ENCODE measurements at regions not wholly inside any gene's neighbourhood (a gene's known extent, or its start where the extent isn't known, plus 50 kb on each side); places are given as distances from the start of the nearest gene placed in this dataset.

- no peaks in the 10 kb centered on the region; a peak in 2 of 5 replicates for H3K27me3 ChIP-seq (ENCODE audit: control insufficient read depth in 2 of 2, insufficient read depth in 2 of 2, low read length in 2 of 2)
- intact Hi-C loops (cut with micrococcal nuclease): no loop called here
- ChIA-PET POLR2A (no interaction called here), CTCF (ENCODE audit: low intra/inter-chr PET ratio) (no interaction called here)
- H3K4me1 ChIP-seq (replicated peaks in 1 of 2; ENCODE audit: control insufficient read depth in 2 of 2, insufficient read depth in 2 of 2, low read length in 2 of 2): no peaks in the 10 kb centered on the region
- H2AFZ ChIP-seq (ENCODE audit: low read depth, low read length): no peak overlapping the region
- DNase-seq (ENCODE audit: extremely low read depth in 1 of 4, low spot score in 3 of 4) (no peak), FAIRE-seq (no peak), ATAC-seq (no peak)
- no peak overlapping the region for H3K4me2 ChIP-seq (ENCODE audit: insufficient read depth, low read length)
- no peak overlapping the region for H3K4me3 ChIP-seq
- H3K9me1 ChIP-seq (ENCODE audit: control insufficient read depth, insufficient read depth, low read length): no peaks in the 10 kb centered on the region
- no peak overlapping the region for H3K27ac ChIP-seq (ENCODE audit: extremely low read depth, low read depth, low read length)
- TF ChIP-seq SMARCE1 (IDR thresholded peaks at IDR 0.05): no peak
- H3K9ac ChIP-seq (ENCODE audit: insufficient read depth in 1 of 2, low read depth in 2 of 2, low read length in 2 of 2): no peak overlapping the region
- WGBS (ENCODE audit: insufficient coverage, low coverage, missing lambda C conversion rate): 0% methylated on average over 1 of the region's 1 CpG
- H3K9me3 ChIP-seq (replicated peaks; ENCODE audit: control insufficient read depth, insufficient read depth, low read depth, low read length): no peaks in the 10 kb centered on the region
- H4K20me1 ChIP-seq (replicated peaks; ENCODE audit: control insufficient read depth, insufficient read depth, low read length): no peaks in the 10 kb centered on the region
- H3K36me3 ChIP-seq (ENCODE audit: control insufficient read depth, insufficient read depth, low read length): no peaks in the 10 kb centered on the region
- H3K79me2 ChIP-seq (ENCODE audit: control insufficient read depth, insufficient read depth, low read length): no peaks in the 10 kb centered on the region
- BruUV-seq (replicated peaks): no TSS peak
- in situ Hi-C loops (cut with MboI): no loop called here
Observed at GRCh38 chr15:96559087-96559486, 228.6 kb downstream of the NR2F2 start.

- H3K79me2 ChIP-seq (ENCODE audit: control insufficient read depth, insufficient read depth, low read length): no peaks in the 10 kb centered on the region
- H3K9ac ChIP-seq (ENCODE audit: insufficient read depth in 1 of 2, low read depth in 2 of 2, low read length in 2 of 2): no peak overlapping the region
- TF ChIP-seq ASH1L (IDR thresholded peaks at IDR 0.05; ENCODE audit: borderline replicate concordance, low read depth, partially characterized antibody): no peak
- TF ChIP-seq ZNF76 (CRISPR knock-in tag; IDR thresholded peaks at IDR 0.05; ENCODE audit: borderline replicate concordance): no peak
- TF ChIP-seq BRD4 (IDR thresholded peaks at IDR 0.05): no peak
- no peak for TF ChIP-seq DMBX1 (CRISPR knock-in tag; IDR thresholded peaks at IDR 0.05; ENCODE audit: borderline replicate concordance)
- no peak for TF ChIP-seq SRSF7 (optimal IDR thresholded peaks at IDR 0.05; ENCODE audit: low read depth, low read length)
- no peak for ATAC-seq
- in situ Hi-C loops (cut with MboI): no loop called here
- no TSS peak for BruUV-seq (replicated peaks)
- POLR2A ChIA-PET: no interaction called here
- H3K27ac ChIP-seq (ENCODE audit: extremely low read depth, low read depth, low read length): no peak overlapping the region
- no peaks in the 10 kb centered on the region for H4K20me1 ChIP-seq (replicated peaks; ENCODE audit: control insufficient read depth, insufficient read depth, low read length)
- no peaks in the 10 kb centered on the region for H3K36me3 ChIP-seq (ENCODE audit: control insufficient read depth, insufficient read depth, low read length)
- no peak for FAIRE-seq
- no peaks in the 10 kb centered on the region for H3K9me1 ChIP-seq (ENCODE audit: control insufficient read depth, insufficient read depth, low read length)
- no peak for DNase-seq (ENCODE audit: extremely low read depth in 1 of 4, low spot score in 3 of 4)
- H3K4me3 ChIP-seq: no peak overlapping the region
- H2AFZ ChIP-seq (ENCODE audit: low read depth, low read length): no peak overlapping the region
- no peaks in the 10 kb centered on the region; a peak in 2 of 5 replicates for H3K27me3 ChIP-seq (ENCODE audit: control insufficient read depth in 2 of 2, insufficient read depth in 2 of 2, low read length in 2 of 2)
- no peaks in the 10 kb centered on the region for H3K4me1 ChIP-seq (replicated peaks in 1 of 2; ENCODE audit: control insufficient read depth in 2 of 2, insufficient read depth in 2 of 2, low read length in 2 of 2)
- intact Hi-C loops (cut with micrococcal nuclease): no loop called here
- no peaks in the 10 kb centered on the region for H3K9me3 ChIP-seq (replicated peaks; ENCODE audit: control insufficient read depth, insufficient read depth, low read depth, low read length)
- H3K4me2 ChIP-seq (ENCODE audit: insufficient read depth, low read length): no peak overlapping the region
- CTCF ChIA-PET (ENCODE audit: low intra/inter-chr PET ratio): no interaction called here
- 0% methylated on average over 4 of the region's 4 CpGs for WGBS (ENCODE audit: insufficient coverage, low coverage, missing lambda C conversion rate)
Observed at GRCh38 chr15:96559631-96560030, 229.1 kb downstream of the NR2F2 start.

Measured in K562 (cell line).